GM23338 (cell line): ENCODE measurements at regions not wholly inside any gene's neighbourhood (a gene's known extent, or its start where the extent isn't known, plus 50 kb on each side); places are given as distances from the start of the nearest gene placed in this dataset.
A peak's percentile ranks its signal among the peaks of the same experiment; 100 is the strongest.

Source experiments
- ATAC-seq: fragments of 200-7000 bp; cut with Tn5 transposase; 3 replicates; pipeline ENCODE4 v1.9.1; 2020
- DNase-seq: peaks from one replicate; pipeline ENCODE4 v3.0.0-alpha.2; 2015; ENCODE audit warnings: low spot score
- H2AFZ ChIP-seq: fragments of 200-600 bp; sonication (generic); 2 replicates; pipeline ENCODE4 v1.8.0; 2016; ENCODE audit warnings: antibody characterized with exemption, mild to moderate bottlenecking, moderate library complexity
- H3F3A ChIP-seq: fragments of 200-600 bp; sonication (generic); replicated peaks from 2 replicates; pipeline ENCODE4 v1.8.0; 2017; ENCODE audit warnings: antibody characterized with exemption, mixed run types, low read depth
- H3K27ac ChIP-seq: fragments of 200-600 bp; sonication (generic); 2 replicates; pipeline ENCODE4 v1.6.1; 2016; ENCODE audit warnings: low read depth
- H3K27me3 ChIP-seq: fragments of 200-600 bp; sonication (generic); 2 replicates; pipeline ENCODE4 v1.8.0; 2016; ENCODE audit warnings: mild to moderate bottlenecking, mixed run types, moderate library complexity; ENCODE audit not compliant: insufficient read depth
- H3K36me3 ChIP-seq: fragments of 200-600 bp; sonication (generic); 2 replicates; pipeline ENCODE4 v1.8.0; 2016; ENCODE audit warnings: mild to moderate bottlenecking; ENCODE audit not compliant: insufficient read depth
- H3K4me1 ChIP-seq: fragments of 200-600 bp; sonication (generic); 2 replicates; pipeline ENCODE4 v1.8.0; 2016; ENCODE audit warnings: mild to moderate bottlenecking, moderate library complexity; ENCODE audit not compliant: insufficient read depth
- H3K4me2 ChIP-seq: fragments of 200-600 bp; sonication (generic); 2 replicates; pipeline ENCODE4 v1.7.1; 2017; ENCODE audit warnings: mixed run types
- H3K4me3 ChIP-seq: fragments of 200-600 bp; sonication (generic); 2 replicates; pipeline ENCODE4 v1.6.1; 2016; ENCODE audit warnings: mixed run types
- H3K79me2 ChIP-seq: fragments of 200-600 bp; sonication (generic); replicated peaks from 2 replicates; pipeline ENCODE4 v1.8.0; 2017; ENCODE audit warnings: mild to moderate bottlenecking; ENCODE audit not compliant: insufficient read depth
- H3K9me2 ChIP-seq: fragments of 200-600 bp; sonication (generic); 2 replicates; pipeline ENCODE4 v1.8.0; 2017; ENCODE audit not compliant: insufficient read depth
- H4K20me1 ChIP-seq: fragments of 200-600 bp; sonication (generic); replicated peaks from 2 replicates; pipeline ENCODE4 v1.8.0; 2017; ENCODE audit warnings: mild to moderate bottlenecking; ENCODE audit not compliant: insufficient read depth
- H3K27ac Mint-ChIP-seq: 2 replicates; pipeline ENCODE4 v1.8.0; 2020; ENCODE audit warnings: inconsistent platforms, mild to moderate bottlenecking, moderate library complexity, mixed read lengths
- H3K27me3 Mint-ChIP-seq: 3 replicates; pipeline ENCODE4 v1.8.0; 2022; ENCODE audit warnings: low read depth, mild to moderate bottlenecking, moderate library complexity, mixed read lengths, inconsistent platforms; ENCODE audit not compliant: insufficient read depth, poor library complexity
- H3K36me3 Mint-ChIP-seq: 3 replicates; pipeline ENCODE4 v1.8.0; 2021; ENCODE audit warnings: low read depth, mild to moderate bottlenecking, inconsistent platforms, moderate library complexity, mixed read lengths
- H3K4me1 Mint-ChIP-seq: 3 replicates; pipeline ENCODE4 v1.8.0; 2020; ENCODE audit warnings: mild to moderate bottlenecking, inconsistent platforms, mixed read lengths
- H3K4me3 Mint-ChIP-seq: 3 replicates; pipeline ENCODE4 v1.8.0; 2021; ENCODE audit warnings: moderate library complexity, mild to moderate bottlenecking, inconsistent platforms, mixed read lengths
- H3K9me3 Mint-ChIP-seq: 3 replicates; pipeline ENCODE4 v1.8.0; 2020; ENCODE audit warnings: moderate library complexity, mild to moderate bottlenecking, inconsistent platforms, mixed read lengths
- CREB1 ChIP-seq: fragments of 250-450 bp; sonication (Bioruptor Pico); IDR thresholded peaks from 2 replicates; pipeline ENCODE4 v1.5.0; 2020; ENCODE audit warnings: low read depth, mild to moderate bottlenecking, moderate library complexity
- CTCF ChIP-seq, 2 experiments: fragments of 200-600 bp in 1 of 2; sonication (generic) in 1 of 2; conservative IDR thresholded peaks; 2 replicates each; pipeline versions ENCODE4 v1.5.1 to v1.6.1; 2016 to 2017; ENCODE audit warnings: antibody characterized with exemption in 2 of 2, low read depth in 2 of 2, mild to moderate bottlenecking in 2 of 2, moderate library complexity in 1 of 2
- ETS1 ChIP-seq: IDR thresholded peaks from 2 replicates; pipeline ENCODE4 v1.6.1; 2016; ENCODE audit warnings: antibody characterized with exemption
- EZH2 ChIP-seq: fragments of 200-600 bp; sonication (generic); IDR thresholded peaks from one replicate; pipeline ENCODE4 v1.8.0; 2017; ENCODE audit warnings: antibody characterized with exemption, mild to moderate bottlenecking, low read depth; ENCODE audit not compliant: unreplicated experiment
- EZH2phosphoT487 ChIP-seq: fragments of 200-600 bp; sonication (generic); IDR thresholded peaks from one replicate; pipeline ENCODE4 v1.8.1; 2018; ENCODE audit warnings: antibody characterized with exemption; ENCODE audit not compliant: unreplicated experiment
- JUNB ChIP-seq: IDR thresholded peaks from one replicate; pipeline ENCODE4 v1.6.1; 2016; ENCODE audit warnings: antibody characterized with exemption; ENCODE audit not compliant: unreplicated experiment
- NANOG ChIP-seq: IDR thresholded peaks from 2 replicates; pipeline ENCODE4 v1.6.1; 2016; ENCODE audit warnings: antibody characterized with exemption, borderline replicate concordance
- POLR2AphosphoS5 ChIP-seq: IDR thresholded peaks from 2 replicates; pipeline ENCODE4 v1.6.1; 2016; ENCODE audit warnings: antibody characterized with exemption, low read depth
- STAT1 ChIP-seq: IDR thresholded peaks from one replicate; pipeline ENCODE4 v1.6.1; 2016; ENCODE audit warnings: antibody characterized with exemption; ENCODE audit not compliant: unreplicated experiment
- ZNF114 ChIP-seq: fragments of 250-450 bp; sonication (Bioruptor Pico); IDR thresholded peaks from 2 replicates; pipeline ENCODE4 v1.5.0; 2020; ENCODE audit warnings: mild to moderate bottlenecking, moderate library complexity
- ZNF331 ChIP-seq: fragments of 250-450 bp; sonication (Bioruptor Pico); IDR thresholded peaks from 2 replicates; pipeline ENCODE4 v1.5.0; 2020; ENCODE audit warnings: low read depth, mild to moderate bottlenecking, moderate library complexity
- TF ChIP-seq, protein P1 (sequence below): IDR thresholded peaks from one replicate; pipeline ENCODE4 v1.6.1; 2018; ENCODE audit warnings: antibody characterized with exemption; ENCODE audit not compliant: unreplicated experiment
- TF ChIP-seq, protein P2 (sequence below): fragments of 250-450 bp; sonication (Bioruptor Pico); IDR thresholded peaks from 2 replicates; pipeline ENCODE4 v1.5.0; 2020; ENCODE audit warnings: mild to moderate bottlenecking, moderate library complexity

GRCh38 chr5:159471904-159472303 lies 141.6 kb upstream of the IL12B start:
- H3K27me3 Mint-ChIP-seq = peaks cover 4% of the 10 kb centered on the region
- no peaks in the 10 kb centered on the region for H3K27me3 ChIP-seq
- no peak overlapping the region for H3K27ac ChIP-seq
- no peaks in the 10 kb centered on the region for H3K79me2 ChIP-seq
- ATAC-seq (no peak), DNase-seq (no peak)
- no peaks in the 10 kb centered on the region for H3K9me3 Mint-ChIP-seq
- H3K36me3 Mint-ChIP-seq = no peaks in the 10 kb centered on the region
- H3K4me1 Mint-ChIP-seq = no peaks in the 10 kb centered on the region
- TF ChIP-seq NANOG = no peak
- no peak for TF ChIP-seq ZNF114 (CRISPR knock-in tag)
- TF ChIP-seq CREB1 (CRISPR knock-in tag) = no peak
- TF ChIP-seq POLR2AphosphoS5 = no peak
- no peak for TF ChIP-seq CTCF (conservative IDR thresholded peaks at IDR 0.05; ENCODE audit: low read depth in 2 of 2)
- no peak for TF ChIP-seq EZH2phosphoT487
- TF ChIP-seq ETS1 = no peak
- no peak for TF ChIP-seq EZH2
- TF ChIP-seq, protein P1, sequence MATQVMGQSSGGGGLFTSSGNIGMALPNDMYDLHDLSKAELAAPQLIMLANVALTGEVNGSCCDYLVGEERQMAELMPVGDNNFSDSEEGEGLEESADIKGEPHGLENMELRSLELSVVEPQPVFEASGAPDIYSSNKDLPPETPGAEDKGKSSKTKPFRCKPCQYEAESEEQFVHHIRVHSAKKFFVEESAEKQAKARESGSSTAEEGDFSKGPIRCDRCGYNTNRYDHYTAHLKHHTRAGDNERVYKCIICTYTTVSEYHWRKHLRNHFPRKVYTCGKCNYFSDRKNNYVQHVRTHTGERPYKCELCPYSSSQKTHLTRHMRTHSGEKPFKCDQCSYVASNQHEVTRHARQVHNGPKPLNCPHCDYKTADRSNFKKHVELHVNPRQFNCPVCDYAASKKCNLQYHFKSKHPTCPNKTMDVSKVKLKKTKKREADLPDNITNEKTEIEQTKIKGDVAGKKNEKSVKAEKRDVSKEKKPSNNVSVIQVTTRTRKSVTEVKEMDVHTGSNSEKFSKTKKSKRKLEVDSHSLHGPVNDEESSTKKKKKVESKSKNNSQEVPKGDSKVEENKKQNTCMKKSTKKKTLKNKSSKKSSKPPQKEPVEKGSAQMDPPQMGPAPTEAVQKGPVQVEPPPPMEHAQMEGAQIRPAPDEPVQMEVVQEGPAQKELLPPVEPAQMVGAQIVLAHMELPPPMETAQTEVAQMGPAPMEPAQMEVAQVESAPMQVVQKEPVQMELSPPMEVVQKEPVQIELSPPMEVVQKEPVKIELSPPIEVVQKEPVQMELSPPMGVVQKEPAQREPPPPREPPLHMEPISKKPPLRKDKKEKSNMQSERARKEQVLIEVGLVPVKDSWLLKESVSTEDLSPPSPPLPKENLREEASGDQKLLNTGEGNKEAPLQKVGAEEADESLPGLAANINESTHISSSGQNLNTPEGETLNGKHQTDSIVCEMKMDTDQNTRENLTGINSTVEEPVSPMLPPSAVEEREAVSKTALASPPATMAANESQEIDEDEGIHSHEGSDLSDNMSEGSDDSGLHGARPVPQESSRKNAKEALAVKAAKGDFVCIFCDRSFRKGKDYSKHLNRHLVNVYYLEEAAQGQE = no peak
- no peak for TF ChIP-seq ZNF331
- TF ChIP-seq STAT1 = no peak
- TF ChIP-seq, protein P2, sequence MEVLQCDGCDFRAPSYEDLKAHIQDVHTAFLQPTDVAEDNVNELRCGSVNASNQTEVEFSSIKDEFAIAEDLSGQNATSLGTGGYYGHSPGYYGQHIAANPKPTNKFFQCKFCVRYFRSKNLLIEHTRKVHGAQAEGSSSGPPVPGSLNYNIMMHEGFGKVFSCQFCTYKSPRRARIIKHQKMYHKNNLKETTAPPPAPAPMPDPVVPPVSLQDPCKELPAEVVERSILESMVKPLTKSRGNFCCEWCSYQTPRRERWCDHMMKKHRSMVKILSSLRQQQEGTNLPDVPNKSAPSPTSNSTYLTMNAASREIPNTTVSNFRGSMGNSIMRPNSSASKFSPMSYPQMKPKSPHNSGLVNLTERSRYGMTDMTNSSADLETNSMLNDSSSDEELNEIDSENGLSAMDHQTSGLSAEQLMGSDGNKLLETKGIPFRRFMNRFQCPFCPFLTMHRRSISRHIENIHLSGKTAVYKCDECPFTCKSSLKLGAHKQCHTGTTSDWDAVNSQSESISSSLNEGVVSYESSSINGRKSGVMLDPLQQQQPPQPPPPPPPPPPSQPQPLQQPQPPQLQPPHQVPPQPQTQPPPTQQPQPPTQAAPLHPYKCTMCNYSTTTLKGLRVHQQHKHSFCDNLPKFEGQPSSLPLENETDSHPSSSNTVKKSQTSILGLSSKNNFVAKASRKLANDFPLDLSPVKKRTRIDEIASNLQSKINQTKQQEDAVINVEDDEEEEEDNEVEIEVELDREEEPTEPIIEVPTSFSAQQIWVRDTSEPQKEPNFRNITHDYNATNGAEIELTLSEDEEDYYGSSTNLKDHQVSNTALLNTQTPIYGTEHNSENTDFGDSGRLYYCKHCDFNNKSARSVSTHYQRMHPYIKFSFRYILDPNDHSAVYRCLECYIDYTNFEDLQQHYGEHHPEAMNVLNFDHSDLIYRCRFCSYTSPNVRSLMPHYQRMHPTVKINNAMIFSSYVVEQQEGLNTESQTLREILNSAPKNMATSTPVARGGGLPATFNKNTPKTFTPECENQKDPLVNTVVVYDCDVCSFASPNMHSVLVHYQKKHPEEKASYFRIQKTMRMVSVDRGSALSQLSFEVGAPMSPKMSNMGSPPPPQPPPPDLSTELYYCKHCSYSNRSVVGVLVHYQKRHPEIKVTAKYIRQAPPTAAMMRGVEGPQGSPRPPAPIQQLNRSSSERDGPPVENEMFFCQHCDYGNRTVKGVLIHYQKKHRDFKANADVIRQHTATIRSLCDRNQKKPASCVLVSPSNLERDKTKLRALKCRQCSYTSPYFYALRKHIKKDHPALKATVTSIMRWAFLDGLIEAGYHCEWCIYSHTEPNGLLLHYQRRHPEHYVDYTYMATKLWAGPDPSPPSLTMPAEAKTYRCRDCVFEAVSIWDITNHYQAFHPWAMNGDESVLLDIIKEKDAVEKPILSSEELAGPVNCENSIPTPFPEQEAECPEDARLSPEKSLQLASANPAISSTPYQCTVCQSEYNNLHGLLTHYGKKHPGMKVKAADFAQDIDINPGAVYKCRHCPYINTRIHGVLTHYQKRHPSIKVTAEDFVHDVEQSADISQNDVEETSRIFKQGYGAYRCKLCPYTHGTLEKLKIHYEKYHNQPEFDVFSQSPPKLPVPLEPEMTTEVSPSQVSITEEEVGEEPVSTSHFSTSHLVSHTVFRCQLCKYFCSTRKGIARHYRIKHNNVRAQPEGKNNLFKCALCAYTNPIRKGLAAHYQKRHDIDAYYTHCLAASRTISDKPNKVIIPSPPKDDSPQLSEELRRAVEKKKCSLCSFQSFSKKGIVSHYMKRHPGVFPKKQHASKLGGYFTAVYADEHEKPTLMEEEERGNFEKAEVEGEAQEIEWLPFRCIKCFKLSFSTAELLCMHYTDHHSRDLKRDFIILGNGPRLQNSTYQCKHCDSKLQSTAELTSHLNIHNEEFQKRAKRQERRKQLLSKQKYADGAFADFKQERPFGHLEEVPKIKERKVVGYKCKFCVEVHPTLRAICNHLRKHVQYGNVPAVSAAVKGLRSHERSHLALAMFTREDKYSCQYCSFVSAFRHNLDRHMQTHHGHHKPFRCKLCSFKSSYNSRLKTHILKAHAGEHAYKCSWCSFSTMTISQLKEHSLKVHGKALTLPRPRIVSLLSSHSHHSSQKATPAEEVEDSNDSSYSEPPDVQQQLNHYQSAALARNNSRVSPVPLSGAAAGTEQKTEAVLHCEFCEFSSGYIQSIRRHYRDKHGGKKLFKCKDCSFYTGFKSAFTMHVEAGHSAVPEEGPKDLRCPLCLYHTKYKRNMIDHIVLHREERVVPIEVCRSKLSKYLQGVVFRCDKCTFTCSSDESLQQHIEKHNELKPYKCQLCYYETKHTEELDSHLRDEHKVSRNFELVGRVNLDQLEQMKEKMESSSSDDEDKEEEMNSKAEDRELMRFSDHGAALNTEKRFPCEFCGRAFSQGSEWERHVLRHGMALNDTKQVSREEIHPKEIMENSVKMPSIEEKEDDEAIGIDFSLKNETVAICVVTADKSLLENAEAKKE (CRISPR knock-in tag) = no peak
- TF ChIP-seq JUNB = no peak
- no peak overlapping the region for H3K4me3 Mint-ChIP-seq
- H2AFZ ChIP-seq = peak overlapping the region; percentile 69; the same call in 1 of the 2 replicates
- H4K20me1 ChIP-seq = no peaks in the 10 kb centered on the region
- H3K27ac Mint-ChIP-seq = no peak overlapping the region
- H3K4me3 ChIP-seq = no peak overlapping the region
- H3K9me2 ChIP-seq = no peaks in the 10 kb centered on the region; the same call in 1 of the 2 replicates
- no peaks in the 10 kb centered on the region for H3K36me3 ChIP-seq
- no peaks in the 10 kb centered on the region for H3K4me1 ChIP-seq
- no peaks in the 10 kb centered on the region for H3F3A ChIP-seq
- H3K4me2 ChIP-seq = no peak overlapping the region
